HCT116 (cell line): ENCODE measurements at regions not wholly inside any gene's neighbourhood (a gene's known extent, or its start where the extent isn't known, plus 50 kb on each side); places are given as distances from the start of the nearest gene placed in this dataset.

Experiments
- ATAC-seq: fragments of 200-7000 bp; cut with Tn5 transposase; 2 replicates; pipeline ENCODE4 v1.9.1; 2020; ENCODE audit warnings: mild to moderate bottlenecking, moderate library complexity
- BruUV-seq: library from RNA; stranded (reverse); fragments of 400-500 nt; replicated peaks from 2 replicates; lab custom pipeline; 2021; lab: Mats Ljungman, UMichigan
- CTCF ChIA-PET: fragments of 300-600 bp; sonication (Branson Sonifier 250); formaldehyde crosslinking; loops from one replicate; lab custom pipeline; 2021; ENCODE audit warnings: antibody characterized with exemption; lab: Charles Lee
- POLR2A ChIA-PET: fragments of 300-600, 350-600 bp; sonication (Branson Sonifier 250); formaldehyde crosslinking; loops from one replicate; lab custom pipeline; 2021; ENCODE audit warnings: antibody characterized with exemption; lab: Charles Lee
- RAD21 ChIA-PET, 2 experiments: fragments of 300-600 bp; sonication (Branson Sonifier 250); formaldehyde crosslinking; loops; one replicate each; lab custom pipeline; 2023; ENCODE audit warnings: low total read pairs in 2 of 2; ENCODE audit not compliant: uncharacterized antibody in 2 of 2, unreplicated experiment in 2 of 2, low non-redundant PET in 1 of 2; lab: Charles Lee
- DNase-seq: peaks from one replicate; pipeline ENCODE4 v3.0.0-alpha.2; 2010; ENCODE audit warnings: low read depth, low spot score
- H2AFZ ChIP-seq: fragments of 200-600 bp; shearing (Covaris generic), sonication (generic); 2 replicates; pipeline ENCODE4 v1.6.1; 2017; ENCODE audit warnings: low read depth, mixed run types, mixed read lengths, antibody characterized with exemption, low read length; ENCODE audit not compliant: poor library complexity, severe bottlenecking
- H3K27ac ChIP-seq: 2 replicates; pipeline ENCODE4 v1.5.1; 2012; ENCODE audit warnings: low read depth, low read length
- H3K27me3 ChIP-seq: fragments of 200-600 bp; sonication (generic); 2 replicates; pipeline ENCODE4 v1.6.1; 2016; ENCODE audit warnings: mixed run types, low read length, mixed read lengths; ENCODE audit not compliant: insufficient read depth
- H3K36me3 ChIP-seq, 2 experiments: fragments of 200-500 bp in 1 of 2; fragments of 200-600 bp in 1 of 2; sonication (Bioruptor generic) in 1 of 2; sonication (generic) in 1 of 2; 2 replicates each; pipeline versions ENCODE4 v1.5.1 to v1.6.1; 2014 to 2016; ENCODE audit warnings: low read length in 2 of 2, inconsistent platforms in 1 of 2, mixed read lengths in 1 of 2, mixed run types in 1 of 2; ENCODE audit not compliant: insufficient read depth in 2 of 2, control insufficient read depth in 1 of 2
- H3K4me1 ChIP-seq, 2 experiments: fragments of 200-600 bp in 1 of 2; sonication (generic) in 1 of 2; 2 replicates each; pipeline versions ENCODE4 v1.5.1 to v1.6.1; 2012 to 2017; ENCODE audit warnings: low read length in 2 of 2, inconsistent platforms in 1 of 2, mild to moderate bottlenecking in 1 of 2, mixed read lengths in 1 of 2, mixed run types in 1 of 2, moderate library complexity in 1 of 2; ENCODE audit not compliant: insufficient read depth in 2 of 2, control insufficient read depth in 1 of 2
- H3K4me2 ChIP-seq: fragments of 200-600 bp; sonication (generic); 2 replicates; pipeline ENCODE4 v1.6.1; 2017; ENCODE audit warnings: mixed run types, low read length, mixed read lengths
- H3K4me3 ChIP-seq, 2 experiments: fragments of 200-600 bp in 1 of 2; sonication (generic) in 1 of 2; replicated peaks in 1 of 2; 2 replicates each; pipeline ENCODE4 v1.5.1; 2011 to 2016; ENCODE audit warnings: low read length in 2 of 2, control low read depth in 1 of 2, low read depth in 1 of 2, mild to moderate bottlenecking in 1 of 2, mixed read lengths in 1 of 2, mixed run types in 1 of 2
- H3K79me2 ChIP-seq: fragments of 200-600 bp; sonication (generic); 2 replicates; pipeline ENCODE4 v1.6.1; 2017; ENCODE audit warnings: mild to moderate bottlenecking, mixed run types, low read length, moderate library complexity, mixed read lengths; ENCODE audit not compliant: insufficient read depth
- H3K9ac ChIP-seq: fragments of 200-600 bp; sonication (generic); 2 replicates; pipeline ENCODE4 v1.6.1; 2016; ENCODE audit warnings: low read length, mixed read lengths
- H3K9me2 ChIP-seq: fragments of 200-600 bp; sonication (generic), shearing (Covaris generic); 2 replicates; pipeline ENCODE4 v1.6.1; 2017; ENCODE audit warnings: mixed run types, mild to moderate bottlenecking, moderate library complexity; ENCODE audit not compliant: insufficient read depth
- H3K9me3 ChIP-seq, 2 experiments: fragments of 200-500 bp in 1 of 2; fragments of 200-600 bp in 1 of 2; sonication (Bioruptor generic) in 1 of 2; sonication (generic) in 1 of 2; 2 replicates each; pipeline ENCODE4 v1.6.1; 2014 to 2017; ENCODE audit warnings: low read length in 2 of 2, mixed read lengths in 2 of 2, inconsistent platforms in 1 of 2, low read depth in 1 of 2, mild to moderate bottlenecking in 1 of 2, mixed run types in 1 of 2, moderate library complexity in 1 of 2; ENCODE audit not compliant: control insufficient read depth in 1 of 2, insufficient read depth in 1 of 2
- H4K20me1 ChIP-seq: fragments of 200-600 bp; sonication (generic), shearing (Covaris generic); 2 replicates; pipeline ENCODE4 v1.6.1; 2017; ENCODE audit warnings: mixed run types, mild to moderate bottlenecking, moderate library complexity; ENCODE audit not compliant: insufficient read depth
- ATF3 ChIP-seq: IDR thresholded peaks from 2 replicates; pipeline ENCODE4 v1.6.1; 2012
- CEBPB ChIP-seq: IDR thresholded peaks from 2 replicates; pipeline ENCODE4 v1.6.1; 2012; ENCODE audit warnings: low read depth
- CTCF ChIP-seq, 3 experiments: fragments of 200-600 bp in 1 of 3; sonication (generic) in 1 of 3; IDR thresholded peaks in 2 of 3; conservative IDR thresholded peaks in 1 of 3; 2 replicates each; pipeline ENCODE4 v1.5.1; 2012 to 2017; ENCODE audit warnings: low read depth in 2 of 3, low read length in 2 of 3, antibody characterized with exemption in 1 of 3, borderline replicate concordance in 1 of 3, control low read depth in 1 of 3, mild to moderate bottlenecking in 1 of 3, mixed read lengths in 1 of 3, mixed run types in 1 of 3, moderate library complexity in 1 of 3; ENCODE audit not compliant: insufficient read depth in 1 of 3
- ELF1 ChIP-seq: IDR thresholded peaks from 2 replicates; pipeline ENCODE4 v1.6.1; 2012; ENCODE audit warnings: low read depth, borderline replicate concordance
- EZH2 ChIP-seq: fragments of 200-600 bp; sonication (generic); IDR thresholded peaks from 2 replicates; pipeline ENCODE4 v1.6.1; 2017; ENCODE audit warnings: antibody characterized with exemption, mixed run types
- FOSL1 ChIP-seq: IDR thresholded peaks from 2 replicates; pipeline ENCODE4 v1.6.1; 2012; ENCODE audit warnings: low read depth
- POLR2A ChIP-seq: IDR thresholded peaks from 2 replicates; pipeline ENCODE4 v1.7.0; 2011; ENCODE audit warnings: borderline replicate concordance; ENCODE audit not compliant: insufficient read depth, insufficient read length; ENCODE audit errors: extremely low read depth
- REST ChIP-seq: IDR thresholded peaks from 2 replicates; pipeline ENCODE4 v1.6.1; 2012; ENCODE audit warnings: low read depth
- SRF ChIP-seq: IDR thresholded peaks from 2 replicates; pipeline ENCODE4 v1.6.1; 2012; ENCODE audit warnings: low read depth
- YY1 ChIP-seq: IDR thresholded peaks from 2 replicates; pipeline ENCODE4 v1.6.1; 2011; ENCODE audit warnings: low read length, low read depth, moderate library complexity, mild to moderate bottlenecking; ENCODE audit not compliant: insufficient replicate concordance; ENCODE audit errors: extremely low read depth
- ZBTB33 ChIP-seq: IDR thresholded peaks from 2 replicates; pipeline ENCODE4 v1.6.1; 2011; ENCODE audit warnings: mild to moderate bottlenecking, low read length, moderate library complexity; ENCODE audit not compliant: insufficient replicate concordance; ENCODE audit errors: extremely low read depth
- ZFX ChIP-seq: fragments of 450-650 bp; IDR thresholded peaks from 2 replicates; pipeline ENCODE4 v1.6.1; 2017
- ZNF274 ChIP-seq: fragments of 200-500 bp; sonication (Bioruptor generic); IDR thresholded peaks from 2 replicates; pipeline ENCODE4 v1.6.1; 2014; ENCODE audit warnings: mild to moderate bottlenecking, low read depth, low read length, inconsistent platforms
- intact Hi-C: fragments of 100-400 bp; cut with micrococcal nuclease; formaldehyde crosslinking; loops from 2 replicates; pipeline ENCODE4 v1.10.0; 2022

- peaks cover 0 to 4% of the 10 kb centered on the region in 2 experiments; a peak in 1 of 4 replicates for H3K4me1 ChIP-seq
- no peaks in the 10 kb centered on the region for H3K9me2 ChIP-seq
- no peak overlapping the region for H3K9ac ChIP-seq
- RAD21 ChIA-PET: no interaction called here
- H3K36me3 ChIP-seq: no peaks in the 10 kb centered on the region
- H3K4me3 ChIP-seq: no peak overlapping the region
- ATAC-seq (no peak), DNase-seq (no peak)
- no peaks in the 10 kb centered on the region for H3K79me2 ChIP-seq
- CTCF ChIA-PET: no interaction called here
- intact Hi-C loops: no loop called here
- no peak overlapping the region for H2AFZ ChIP-seq
- POLR2A ChIA-PET: no interaction called here
- no peak for TF ChIP-seq YY1
- no peak for TF ChIP-seq FOSL1
- no peak for TF ChIP-seq ELF1
- H3K27ac ChIP-seq: no peak overlapping the region
- H3K9me3 ChIP-seq: no peaks in the 10 kb centered on the region
- no TSS peak for BruUV-seq
- no peak overlapping the region for H3K4me2 ChIP-seq
- no peaks in the 10 kb centered on the region for H3K27me3 ChIP-seq
- no peaks in the 10 kb centered on the region for H4K20me1 ChIP-seq
Measured at GRCh38 chr2:238716585-238716984, 131.3 kb upstream of the TWIST2 start.

GRCh38 chr2:238717084-238717483 is 130.8 kb upstream of the TWIST2 start:
- intact Hi-C loops: no loop called here
- TF ChIP-seq ZFX: no peak
- TF ChIP-seq POLR2A: no peak
- TF ChIP-seq REST: no peak
- TF ChIP-seq ZNF274: no peak
- TF ChIP-seq SRF: no peak
- TF ChIP-seq EZH2: no peak
- TF ChIP-seq ZBTB33: no peak
- no peak for TF ChIP-seq CEBPB
- TF ChIP-seq CTCF (IDR thresholded peaks at IDR 0.05 in 2 of 3, conservative IDR thresholded peaks at IDR 0.05 in 1 of 3; ENCODE audit: borderline replicate concordance in 1 of 3, insufficient read depth in 1 of 3, low read depth in 2 of 3, low read length in 2 of 3): no peak
- no peak for TF ChIP-seq ATF3

More at GRCh38 chr2:238717084-238717483, 130.8 kb upstream of the TWIST2 start:
- Histone ChIP-seq H3K9me2 (no peaks in the 10 kb centered on the region), H3K79me2 (no peaks in the 10 kb centered on the region), H4K20me1 (no peaks in the 10 kb centered on the region), H3K9ac (no peak overlapping the region), H3K27me3 (no peaks in the 10 kb centered on the region), H3K4me2 (no peak overlapping the region), H3K27ac (no peak overlapping the region), H3K9me3 (no peaks in the 10 kb centered on the region), H3K36me3 (no peaks in the 10 kb centered on the region), H3K4me3 (no peak overlapping the region), H2AFZ (no peak overlapping the region), H3K4me1 (peaks cover 0 to 4% of the 10 kb centered on the region in 2 experiments; a peak in 1 of 4 replicates)
- BruUV-seq: no TSS peak
- ChIA-PET CTCF (no interaction called here), POLR2A (no interaction called here), RAD21 (no interaction called here)
- ATAC-seq (no peak), DNase-seq (no peak)
